OCI-LY3 (cell line): ENCODE measurements at regions not wholly inside any gene's neighbourhood (a gene's known extent, or its start where the extent isn't known, plus 50 kb on each side); places are given as distances from the start of the nearest gene placed in this dataset.

Experiments
- H2AFZ ChIP-seq: fragments of 200-600, 300-600 bp; shearing (Covaris generic); 2 replicates; pipeline ENCODE4 v1.6.0; 2014; ENCODE audit warnings: antibody characterized with exemption, low read depth, low read length
- H3K27ac ChIP-seq: fragments of 200-600, 300-600 bp; sonication (generic); 2 replicates; pipeline ENCODE4 v1.5.1; 2014; ENCODE audit warnings: mild to moderate bottlenecking, low read length, moderate library complexity, mixed read lengths
- H3K27me3 ChIP-seq: fragments of 200-600, 300-600 bp; sonication (generic); 2 replicates; pipeline ENCODE4 v1.6.1; 2014; ENCODE audit warnings: low read depth, low read length, mixed read lengths
- H3K36me3 ChIP-seq: fragments of 200-600, 300-600 bp; sonication (generic); replicated peaks from 2 replicates; pipeline ENCODE3; 2014; ENCODE audit warnings: low read depth, low read length, mixed read lengths
- H3K4me1 ChIP-seq: fragments of 300-600, 200-600 bp; sonication (generic); 2 replicates; pipeline ENCODE4 v1.6.1; 2014; ENCODE audit warnings: low read length, mixed read lengths
- H3K4me2 ChIP-seq: fragments of 200-600, 300-600 bp; sonication (generic); 2 replicates; pipeline ENCODE4 v1.6.1; 2014; ENCODE audit warnings: low read length, mixed read lengths
- H3K4me3 ChIP-seq: fragments of 300-600, 200-600 bp; sonication (generic); 2 replicates; pipeline ENCODE4 v1.5.1; 2014; ENCODE audit warnings: antibody characterized with exemption, mild to moderate bottlenecking, low read length, moderate library complexity
- H3K79me2 ChIP-seq: fragments of 300-600, 200-600 bp; shearing (Covaris generic); 2 replicates; pipeline ENCODE4 v1.6.1; 2014; ENCODE audit warnings: mild to moderate bottlenecking, low read length, mixed read lengths
- H3K9ac ChIP-seq: fragments of 300-600, 200-600 bp; shearing (Covaris generic); 2 replicates; pipeline ENCODE4 v1.6.0; 2014; ENCODE audit warnings: mild to moderate bottlenecking, low read length, moderate library complexity
- H3K9me3 ChIP-seq: fragments of 200-600, 300-600 bp; shearing (Covaris generic); 2 replicates; pipeline ENCODE4 v1.6.1; 2014; ENCODE audit warnings: low read length, mixed read lengths; ENCODE audit not compliant: insufficient read depth
- H4K20me1 ChIP-seq: fragments of 200-600, 300-600 bp; sonication (generic); 2 replicates; pipeline ENCODE4 v1.6.1; 2016; ENCODE audit warnings: low read length, mixed read lengths; ENCODE audit not compliant: insufficient read depth
- EZH2phosphoT487 ChIP-seq: fragments of 200-600 bp; shearing (Covaris generic); IDR thresholded peaks from 2 replicates; pipeline ENCODE4 v1.6.1; 2018; ENCODE audit warnings: antibody characterized with exemption, mixed run types, low read depth
- TF ChIP-seq, protein P1 (sequence below): fragments of 200-600, 300-600 bp; sonication (generic); IDR thresholded peaks from 2 replicates; pipeline ENCODE4 v1.5.1; 2014; ENCODE audit warnings: antibody characterized with exemption, low read length, low read depth

DNA sequence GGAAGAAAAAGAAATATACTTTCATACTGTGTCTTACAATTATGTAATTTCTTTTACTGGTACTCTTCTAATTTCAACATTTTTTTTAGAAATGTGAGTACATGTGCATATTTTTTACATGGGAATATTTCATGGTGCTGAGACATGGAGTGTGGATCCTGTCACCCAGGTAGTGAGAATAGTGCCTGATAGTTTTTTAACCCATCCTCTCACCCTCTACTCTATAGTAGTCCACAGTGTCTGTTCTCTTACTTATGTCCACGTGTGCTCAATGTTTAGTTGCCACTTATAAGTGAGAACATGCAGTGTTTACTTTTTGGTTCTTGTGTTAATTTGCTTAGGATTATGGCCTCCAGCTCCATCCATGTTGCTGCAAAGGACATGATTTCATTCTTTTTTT lies 548.8 kb downstream of the AACS start:
- H3K9me3 ChIP-seq: no peaks in the 10 kb centered on the region
- no peak overlapping the region for H3K27ac ChIP-seq
- H3K36me3 ChIP-seq: no peaks in the 10 kb centered on the region
- no peak overlapping the region for H2AFZ ChIP-seq
- no peak overlapping the region for H3K9ac ChIP-seq
- no peak overlapping the region for H3K4me2 ChIP-seq
- TF ChIP-seq EZH2phosphoT487: no peak
- TF ChIP-seq, protein P1, sequence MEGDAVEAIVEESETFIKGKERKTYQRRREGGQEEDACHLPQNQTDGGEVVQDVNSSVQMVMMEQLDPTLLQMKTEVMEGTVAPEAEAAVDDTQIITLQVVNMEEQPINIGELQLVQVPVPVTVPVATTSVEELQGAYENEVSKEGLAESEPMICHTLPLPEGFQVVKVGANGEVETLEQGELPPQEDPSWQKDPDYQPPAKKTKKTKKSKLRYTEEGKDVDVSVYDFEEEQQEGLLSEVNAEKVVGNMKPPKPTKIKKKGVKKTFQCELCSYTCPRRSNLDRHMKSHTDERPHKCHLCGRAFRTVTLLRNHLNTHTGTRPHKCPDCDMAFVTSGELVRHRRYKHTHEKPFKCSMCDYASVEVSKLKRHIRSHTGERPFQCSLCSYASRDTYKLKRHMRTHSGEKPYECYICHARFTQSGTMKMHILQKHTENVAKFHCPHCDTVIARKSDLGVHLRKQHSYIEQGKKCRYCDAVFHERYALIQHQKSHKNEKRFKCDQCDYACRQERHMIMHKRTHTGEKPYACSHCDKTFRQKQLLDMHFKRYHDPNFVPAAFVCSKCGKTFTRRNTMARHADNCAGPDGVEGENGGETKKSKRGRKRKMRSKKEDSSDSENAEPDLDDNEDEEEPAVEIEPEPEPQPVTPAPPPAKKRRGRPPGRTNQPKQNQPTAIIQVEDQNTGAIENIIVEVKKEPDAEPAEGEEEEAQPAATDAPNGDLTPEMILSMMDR: no peak
- peaks cover 13% of the 10 kb centered on the region for H3K4me1 ChIP-seq
- no peak overlapping the region for H3K4me3 ChIP-seq
- no peaks in the 10 kb centered on the region for H3K79me2 ChIP-seq
- H4K20me1 ChIP-seq: no peaks in the 10 kb centered on the region
- no peaks in the 10 kb centered on the region for H3K27me3 ChIP-seq

DNA sequence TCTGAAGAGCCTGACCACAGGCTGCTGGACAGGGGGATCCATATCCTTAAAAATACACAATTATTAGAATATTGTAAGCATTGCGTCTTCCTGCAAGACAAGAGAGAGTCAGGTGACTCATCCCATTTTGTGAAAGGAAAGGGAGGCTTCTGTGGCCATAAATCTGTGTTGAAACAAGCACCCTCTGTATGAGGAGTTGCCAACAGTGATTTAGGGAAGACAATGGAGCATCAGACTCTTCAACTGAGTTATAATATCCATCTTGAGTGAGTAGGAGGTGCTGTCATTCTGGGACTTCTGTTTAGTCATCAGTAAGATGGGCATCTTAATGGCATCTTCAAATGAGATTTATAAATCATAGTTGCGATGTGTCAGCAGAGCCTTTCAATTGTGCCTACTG lies 554.5 kb downstream of the AACS start:
- Histone ChIP-seq H3K4me3 (no peak overlapping the region), H3K4me2 (no peak overlapping the region), H4K20me1 (no peaks in the 10 kb centered on the region), H3K4me1 (peaks cover 13% of the 10 kb centered on the region), H2AFZ (no peak overlapping the region), H3K79me2 (no peaks in the 10 kb centered on the region), H3K9me3 (no peaks in the 10 kb centered on the region), H3K27ac (no peak overlapping the region), H3K27me3 (no peaks in the 10 kb centered on the region), H3K9ac (no peak overlapping the region), H3K36me3 (no peaks in the 10 kb centered on the region)
- TF ChIP-seq EZH2phosphoT487: no peak
- TF ChIP-seq, protein P1: no peak

DNA sequence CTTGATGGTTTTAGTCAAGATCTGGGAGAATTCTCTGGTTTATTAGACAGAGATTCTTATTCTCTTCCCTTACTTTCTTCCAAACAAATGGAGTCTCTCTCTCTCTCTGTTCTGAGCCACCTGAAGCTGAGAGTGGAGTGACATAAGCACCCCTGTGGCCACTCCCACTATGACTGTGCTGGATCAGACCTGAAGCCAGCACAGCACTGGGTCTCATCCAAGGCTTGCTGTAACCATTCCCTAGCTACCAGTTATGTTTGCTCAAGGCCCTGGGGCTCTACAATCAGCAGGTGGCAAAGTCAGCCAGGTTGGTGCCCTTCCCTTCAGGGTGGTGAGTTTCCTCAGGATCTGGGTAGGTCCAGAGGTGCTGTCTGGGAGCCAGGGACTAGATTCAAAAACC lies 568.5 kb downstream of the AACS start:
- Histone ChIP-seq H2AFZ (no peak overlapping the region), H3K9ac (no peak overlapping the region), H3K4me2 (no peak overlapping the region), H3K4me1 (no peaks in the 10 kb centered on the region), H3K9me3 (peaks cover 3% of the 10 kb centered on the region; the same call in 1 of the 2 replicates), H3K27ac (no peak overlapping the region), H3K4me3 (no peak overlapping the region), H3K79me2 (no peaks in the 10 kb centered on the region), H4K20me1 (no peaks in the 10 kb centered on the region), H3K27me3 (no peaks in the 10 kb centered on the region), H3K36me3 (no peaks in the 10 kb centered on the region)
- no peak for TF ChIP-seq EZH2phosphoT487
- TF ChIP-seq, protein P1: no peak

DNA sequence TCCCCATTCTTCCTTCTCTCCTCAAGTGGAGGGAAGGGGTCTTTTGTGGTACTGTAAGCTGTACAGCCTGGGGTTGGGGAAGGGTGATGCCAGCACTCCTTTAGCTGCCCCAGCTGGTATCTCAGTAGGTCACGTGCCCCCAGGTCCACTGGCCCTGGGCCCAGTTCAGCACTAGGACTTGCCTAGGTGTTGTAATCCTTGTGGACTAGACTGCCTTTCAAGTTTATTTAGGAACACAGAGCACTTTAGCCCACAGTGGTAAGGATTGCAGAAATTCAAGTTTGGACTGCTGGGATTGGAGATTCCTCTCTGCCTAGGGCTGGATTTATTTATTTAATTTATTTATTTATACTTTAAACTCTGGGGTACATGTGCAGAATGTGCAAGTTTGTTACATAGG lies 569.6 kb downstream of the AACS start:
- Histone ChIP-seq H3K4me1 (no peaks in the 10 kb centered on the region), H2AFZ (no peak overlapping the region), H3K9me3 (peaks cover 3% of the 10 kb centered on the region; the same call in 1 of the 2 replicates), H3K27me3 (no peaks in the 10 kb centered on the region), H3K27ac (no peak overlapping the region), H3K9ac (no peak overlapping the region), H4K20me1 (no peaks in the 10 kb centered on the region), H3K4me3 (no peak overlapping the region), H3K79me2 (no peaks in the 10 kb centered on the region), H3K36me3 (no peaks in the 10 kb centered on the region), H3K4me2 (no peak overlapping the region)
- TF ChIP-seq, protein P1: no peak
- no peak for TF ChIP-seq EZH2phosphoT487
